GM18909 (cell line): ENCODE measurements at regions not wholly inside any gene's neighbourhood (a gene's known extent, or its start where the extent isn't known, plus 50 kb on each side); places are given as distances from the start of the nearest gene placed in this dataset.

Experiments
- ATAC-seq: cut with Tn5 transposase; IDR thresholded peaks from one replicate; pipeline ENCODE4 v1.9.1; 2021; ENCODE audit warnings: mild to moderate bottlenecking; ENCODE audit not compliant: unreplicated experiment, poor library complexity

DNA sequence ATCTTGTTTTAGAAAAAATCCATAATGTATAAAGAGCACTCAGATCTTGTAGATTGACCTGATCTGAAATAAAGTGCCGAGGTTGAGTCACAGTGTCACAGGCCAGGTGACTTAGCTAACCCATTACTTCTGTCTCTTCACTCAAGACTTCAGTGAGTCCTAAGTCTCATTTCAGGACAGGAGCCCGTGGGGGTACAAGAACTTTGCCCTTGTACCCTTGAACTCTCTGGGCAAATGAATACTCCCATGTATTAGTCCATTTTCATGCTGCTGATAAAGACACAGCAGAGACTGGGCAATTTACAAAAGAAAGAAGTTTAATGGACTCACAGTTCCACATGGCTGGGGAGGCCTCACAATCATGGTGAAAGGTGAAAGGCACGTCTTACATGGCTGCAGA lies 160.2 kb downstream of the ZPLD1 start:
- no peak for ATAC-seq

DNA sequence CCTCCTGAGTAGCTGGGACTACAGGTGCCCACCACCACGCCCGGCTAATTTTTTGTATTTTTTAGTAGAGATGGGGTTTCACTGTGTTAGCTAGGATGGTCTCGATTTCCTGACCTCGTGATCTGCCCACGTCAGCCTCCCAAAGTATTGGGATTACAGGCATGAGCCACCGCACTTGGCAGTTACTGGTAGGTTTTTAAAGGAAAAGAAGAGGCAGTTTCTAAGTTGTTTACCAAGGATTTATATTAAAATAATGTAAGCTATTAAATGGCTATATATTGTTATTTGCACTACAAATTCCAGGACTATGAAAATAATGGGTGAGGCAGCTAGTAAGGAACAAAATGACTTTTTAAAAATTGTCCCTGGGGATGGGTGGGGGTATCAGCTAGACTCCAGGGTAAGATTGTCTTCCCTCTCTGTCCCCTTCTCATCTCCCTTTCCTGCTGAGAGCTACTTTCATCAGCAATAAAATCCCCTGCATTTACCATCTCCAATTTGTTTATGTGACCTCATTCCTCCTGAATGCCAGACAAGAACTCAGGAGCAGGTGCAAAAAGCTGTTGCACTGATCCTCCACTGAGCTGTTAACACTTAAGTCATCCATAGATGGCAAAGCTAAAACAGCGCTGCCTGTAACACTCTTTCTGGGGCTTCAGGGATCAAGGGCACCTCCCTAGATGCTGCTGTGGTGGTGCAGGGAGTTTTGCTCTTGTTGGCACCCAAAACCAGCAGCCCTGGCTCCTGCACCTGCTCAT lies 165.2 kb downstream of the ZPLD1 start:
- ATAC-seq: no peak

DNA sequence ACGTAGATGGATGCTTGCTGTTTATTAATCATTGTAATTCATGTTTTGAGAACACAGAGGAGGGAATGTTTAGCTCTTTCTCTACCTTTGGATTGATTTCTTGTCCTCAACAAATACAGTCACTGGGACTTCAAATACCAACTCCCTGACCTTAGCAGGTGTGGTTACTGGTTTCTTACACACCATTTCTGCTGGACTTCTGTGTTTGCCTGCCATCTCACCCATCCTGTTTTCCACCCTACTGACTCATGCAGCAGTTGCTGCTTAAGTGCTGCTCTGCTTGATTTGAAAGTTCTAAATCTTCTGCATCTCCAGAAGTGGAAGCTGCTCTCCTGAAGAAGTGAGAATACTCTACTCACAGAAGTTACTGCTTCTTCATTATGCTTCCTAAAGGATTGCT lies 170.3 kb downstream of the ZPLD1 start:
- ATAC-seq: no peak

DNA sequence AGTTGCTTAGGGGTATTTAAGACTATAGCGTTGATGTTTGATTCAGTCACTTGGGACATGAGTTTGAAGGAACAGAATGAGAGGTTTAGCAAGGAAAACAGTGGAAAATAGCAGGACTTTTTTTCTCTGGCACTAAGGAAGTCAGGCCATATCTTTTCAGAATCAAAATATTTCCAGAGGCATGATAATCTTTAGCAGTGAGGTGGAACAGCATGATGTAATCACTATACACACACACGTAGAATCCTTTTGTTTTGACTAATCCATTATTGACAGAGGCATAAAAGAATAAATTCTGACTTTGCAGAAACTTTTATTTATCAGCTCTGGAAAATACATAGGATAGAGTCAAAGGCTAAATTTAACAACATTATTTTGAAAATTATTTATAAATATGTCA lies 174.1 kb downstream of the ZPLD1 start:
- no peak for ATAC-seq

DNA sequence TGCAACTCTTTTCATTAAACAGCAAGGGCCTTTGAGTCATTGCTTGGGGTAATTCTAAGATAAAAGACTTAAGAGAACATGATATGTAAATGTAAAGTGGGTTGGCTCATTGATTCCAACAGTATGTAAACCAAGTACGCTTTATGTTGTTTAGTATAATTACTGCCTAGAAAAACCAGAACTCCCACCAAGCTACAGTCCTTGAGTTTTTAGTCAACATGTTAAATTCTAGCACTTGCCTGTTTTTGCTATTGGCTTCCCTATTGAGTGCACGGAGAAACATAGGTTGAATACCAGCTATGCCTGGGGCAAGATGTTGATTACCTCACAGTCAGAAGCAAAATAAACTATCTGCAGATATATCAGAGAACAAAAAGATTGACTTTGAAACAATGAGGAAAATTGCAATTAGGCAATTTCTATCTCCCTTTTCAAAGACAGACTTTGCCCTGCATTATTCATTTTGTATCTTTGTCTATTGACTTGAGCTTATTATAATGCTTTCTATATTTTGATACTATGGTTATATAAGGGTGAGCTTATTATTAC lies 179.3 kb downstream of the ZPLD1 start:
- ATAC-seq: no peak

DNA sequence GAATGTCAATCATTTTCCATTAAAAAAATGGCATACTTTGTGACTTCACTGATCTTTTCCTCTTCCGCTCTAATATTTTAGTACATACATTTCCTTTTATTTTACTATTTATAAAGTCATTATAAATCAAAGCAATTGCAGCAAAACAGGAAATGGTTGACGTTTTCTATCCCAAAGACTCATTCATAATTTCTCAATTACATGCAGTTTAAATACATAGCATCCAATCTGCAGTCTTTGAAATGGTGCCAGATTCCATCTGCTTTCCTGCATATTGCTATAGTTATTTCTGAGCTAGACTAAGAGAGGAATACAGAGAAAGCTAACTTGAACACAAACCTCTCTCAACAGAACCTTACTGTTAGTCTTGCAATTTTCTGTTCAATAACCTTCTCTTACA lies 179.8 kb downstream of the ZPLD1 start:
- no peak for ATAC-seq

DNA sequence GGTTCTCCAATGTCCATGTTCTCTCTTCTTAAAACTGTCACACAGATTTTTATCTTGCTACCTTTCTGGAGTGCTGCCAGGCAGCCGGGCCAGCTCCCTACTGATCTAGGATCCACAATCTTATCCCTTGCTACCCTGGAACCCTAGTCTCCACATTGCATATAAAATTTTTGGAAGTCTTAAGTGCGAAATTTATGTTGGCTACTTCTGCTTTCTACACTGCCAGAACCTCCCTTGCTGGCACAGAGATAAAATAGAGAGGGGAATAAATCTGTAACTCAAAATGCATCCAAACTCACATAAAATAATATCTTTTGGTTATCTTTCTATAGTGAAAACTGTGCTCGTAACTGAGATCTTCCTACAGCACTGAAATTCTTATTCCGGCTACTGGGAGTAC lies 182.6 kb downstream of the ZPLD1 start:
- no peak for ATAC-seq

DNA sequence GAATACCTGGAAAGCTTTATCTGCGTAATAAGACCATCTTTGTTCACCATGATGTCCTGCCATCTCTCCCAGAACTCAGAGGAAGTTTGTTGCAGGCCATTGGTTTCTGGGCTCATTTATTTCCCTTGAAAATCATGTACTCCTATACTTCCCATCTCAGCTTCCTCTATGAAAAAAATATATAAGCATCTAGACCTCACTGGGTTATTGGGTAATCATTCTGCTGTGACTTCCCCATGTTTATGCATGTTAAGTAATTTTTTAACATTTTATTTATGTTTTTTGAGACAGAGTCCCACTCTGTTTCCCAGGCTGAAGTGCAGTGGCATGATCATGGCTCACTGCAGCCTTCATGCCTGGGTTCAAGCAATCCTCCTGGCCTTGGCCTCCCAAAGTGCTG lies 184.5 kb downstream of the ZPLD1 start:
- no peak for ATAC-seq

DNA sequence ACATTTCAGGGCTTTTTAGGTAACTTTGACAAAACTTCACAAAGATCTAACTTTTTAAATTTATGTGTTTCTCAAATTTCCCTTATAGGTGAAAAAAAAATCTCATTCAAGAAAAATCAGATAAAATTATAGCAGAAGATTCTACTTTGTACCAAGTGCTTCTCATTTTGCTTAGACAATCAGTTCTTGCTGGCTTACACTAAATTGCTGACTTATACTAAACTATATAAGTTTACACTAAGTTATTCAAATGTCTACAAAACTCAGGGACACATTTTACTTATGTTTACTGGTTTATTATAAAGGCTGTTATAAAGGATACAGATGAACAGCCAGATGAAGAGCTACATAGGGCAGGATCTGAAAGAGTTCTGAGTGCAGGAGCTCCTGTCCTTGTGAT lies 195.1 kb downstream of the ZPLD1 start:
- ATAC-seq: no peak

DNA sequence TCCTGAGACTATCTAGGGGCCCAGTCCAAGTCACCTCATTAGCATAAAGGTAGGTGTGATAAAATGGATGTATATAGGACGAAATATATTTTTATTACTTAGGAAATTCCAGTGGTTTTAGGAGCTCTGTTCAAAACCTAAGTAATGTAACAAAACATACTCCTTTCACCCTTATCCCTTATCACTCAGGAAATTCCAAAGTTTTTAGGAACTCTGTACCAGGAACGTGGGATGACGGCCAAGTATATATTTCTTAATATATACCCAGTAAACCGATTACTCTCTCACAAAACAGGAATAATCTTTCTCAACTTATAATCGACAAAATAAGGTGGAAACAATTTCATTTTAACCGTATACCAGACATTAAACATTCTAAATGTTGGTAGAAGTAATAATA lies 195.7 kb downstream of the ZPLD1 start:
- no peak for ATAC-seq

DNA sequence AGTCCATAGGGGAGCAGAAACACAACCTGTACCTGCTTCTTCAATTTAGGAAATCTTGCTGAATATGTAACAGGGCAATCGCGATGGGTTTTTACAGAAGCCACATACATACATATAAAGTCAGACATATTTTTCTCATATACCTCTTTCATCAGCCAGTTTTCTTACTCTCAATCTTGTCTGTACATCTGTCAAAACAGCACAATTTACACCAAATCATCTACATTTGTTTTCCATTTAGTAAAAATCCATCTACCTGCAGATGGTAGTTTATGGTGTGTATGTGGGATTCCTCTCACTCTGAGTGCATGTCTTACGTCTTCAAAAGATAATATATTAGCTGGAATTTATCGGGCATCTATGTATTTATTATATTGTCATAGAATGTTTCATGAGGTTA lies 208.7 kb downstream of the ZPLD1 start:
- no peak for ATAC-seq

DNA sequence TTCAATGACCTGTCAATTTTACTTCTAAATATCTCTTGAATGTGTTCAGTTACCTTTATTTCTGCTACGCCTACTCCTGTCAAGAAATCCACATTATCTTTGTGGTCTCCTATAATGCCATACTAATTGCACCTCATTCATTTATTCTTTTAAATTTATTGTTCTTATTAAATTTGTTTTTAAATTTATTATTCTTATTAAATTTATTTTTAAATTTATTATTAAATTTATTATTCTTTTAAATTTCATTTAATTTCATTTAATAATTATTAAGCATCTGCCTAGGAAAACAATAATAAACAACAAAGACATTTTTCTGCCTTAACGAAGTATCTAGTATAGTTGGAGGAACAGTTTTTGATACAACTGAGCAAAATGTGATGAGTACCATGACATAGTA lies 211.7 kb downstream of the ZPLD1 start:
- ATAC-seq: no peak

DNA sequence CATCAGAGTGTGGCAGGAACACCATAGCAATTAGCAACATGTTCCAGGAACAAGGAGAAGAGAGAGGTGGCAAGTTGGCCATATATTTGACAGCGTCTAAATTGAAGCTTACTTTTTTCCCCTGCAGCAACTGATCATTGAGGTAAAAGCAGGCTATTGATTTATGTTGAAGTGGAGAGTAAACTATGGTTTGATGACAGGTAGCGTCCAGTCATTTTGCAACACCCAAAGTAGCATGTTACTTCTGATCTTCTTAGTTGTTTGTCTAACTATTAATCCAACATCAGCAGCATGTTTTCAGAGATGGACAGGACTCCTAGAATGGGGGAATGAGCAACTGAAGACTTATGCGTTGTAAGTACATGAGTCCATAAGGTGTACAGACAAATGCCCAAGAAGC lies 225.8 kb downstream of the ZPLD1 start:
- ATAC-seq: no peak

DNA sequence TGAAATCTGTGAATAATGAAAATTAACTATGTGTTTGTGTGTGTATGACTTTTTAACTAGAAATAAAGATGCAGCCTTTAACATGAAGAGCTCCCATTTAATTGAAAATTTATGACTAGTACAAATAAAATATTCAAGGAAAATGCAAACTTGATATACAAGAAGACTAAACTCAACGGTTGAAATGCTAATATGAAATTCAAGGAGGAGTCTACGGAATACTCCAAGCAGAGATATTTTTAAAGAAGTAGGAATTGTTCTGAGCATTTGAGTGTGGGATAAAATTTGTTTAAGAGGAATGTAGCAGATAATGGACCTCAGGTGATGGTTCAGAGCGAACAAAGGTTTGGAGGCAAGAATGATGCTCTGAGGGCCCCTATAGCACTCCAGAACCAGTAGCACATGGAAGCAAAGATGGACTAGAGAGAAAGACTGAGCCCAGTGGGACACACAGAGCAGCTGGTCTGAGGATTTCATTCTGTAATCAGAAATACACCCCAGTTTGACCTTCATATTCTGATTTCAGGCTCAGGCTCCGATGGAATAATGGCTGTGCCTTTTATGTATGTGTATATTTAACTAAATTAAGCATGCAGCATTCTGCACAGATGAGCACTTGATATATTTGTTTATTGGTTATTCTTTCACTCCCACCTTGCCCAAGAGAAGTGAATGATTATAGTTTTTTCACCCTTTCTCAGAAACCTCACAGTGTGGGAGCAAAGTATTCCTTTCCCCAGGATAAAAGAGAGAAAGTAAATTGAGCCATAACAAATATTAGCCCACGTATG lies 227.1 kb downstream of the ZPLD1 start:
- no peak for ATAC-seq

DNA sequence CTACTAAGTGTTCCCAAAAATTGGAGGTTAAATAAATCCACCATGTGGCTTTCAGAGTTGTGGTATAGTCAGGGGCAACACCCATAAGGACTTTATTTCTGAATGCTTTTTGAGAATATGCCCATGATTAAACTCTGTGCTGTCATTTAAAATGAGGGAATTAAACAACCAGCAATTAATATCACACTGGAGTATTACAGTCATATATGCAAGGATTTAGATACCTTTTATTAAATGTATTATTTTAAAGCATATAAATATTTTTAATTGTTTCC lies 227.6 kb downstream of the ZPLD1 start:
- no peak for ATAC-seq

DNA sequence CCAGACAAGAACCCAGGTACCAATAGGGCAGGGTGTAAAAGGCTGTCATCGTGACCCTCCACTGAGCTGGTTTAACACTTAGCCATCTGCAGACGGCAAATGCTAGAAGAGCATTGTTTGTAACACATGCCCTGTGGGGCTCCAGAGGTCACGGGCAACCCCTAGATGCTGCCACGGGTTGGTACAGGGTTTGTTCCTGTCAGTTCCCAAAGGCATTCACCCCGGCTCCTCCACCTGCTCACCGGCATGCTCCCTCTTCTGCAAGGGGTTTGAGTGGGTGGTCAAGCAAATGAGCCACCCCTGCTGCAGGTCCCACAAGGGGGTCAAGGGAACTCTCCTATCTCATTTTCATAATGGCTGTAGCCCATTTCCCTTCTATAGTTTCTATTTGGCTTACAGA lies 229.3 kb downstream of the ZPLD1 start:
- ATAC-seq: no peak

DNA sequence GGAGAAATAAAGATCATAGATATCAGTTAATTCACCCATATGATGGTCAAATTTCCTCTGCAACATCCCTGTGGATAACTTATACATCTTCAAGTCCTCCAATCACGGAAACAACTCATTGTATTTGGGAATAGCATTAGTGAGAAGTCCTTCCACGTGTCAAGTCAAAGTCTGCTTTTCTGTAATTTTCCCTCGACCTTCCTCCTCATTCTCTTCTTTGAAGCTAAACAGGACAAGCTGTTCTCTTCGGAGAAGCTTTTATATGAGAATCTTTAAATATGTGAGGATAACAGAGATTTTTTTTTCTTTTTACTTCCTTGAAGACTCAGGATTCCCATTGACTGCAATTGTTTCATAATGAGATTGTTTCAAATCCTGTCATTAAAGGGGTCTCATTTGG lies 230.4 kb downstream of the ZPLD1 start:
- ATAC-seq: no peak

DNA sequence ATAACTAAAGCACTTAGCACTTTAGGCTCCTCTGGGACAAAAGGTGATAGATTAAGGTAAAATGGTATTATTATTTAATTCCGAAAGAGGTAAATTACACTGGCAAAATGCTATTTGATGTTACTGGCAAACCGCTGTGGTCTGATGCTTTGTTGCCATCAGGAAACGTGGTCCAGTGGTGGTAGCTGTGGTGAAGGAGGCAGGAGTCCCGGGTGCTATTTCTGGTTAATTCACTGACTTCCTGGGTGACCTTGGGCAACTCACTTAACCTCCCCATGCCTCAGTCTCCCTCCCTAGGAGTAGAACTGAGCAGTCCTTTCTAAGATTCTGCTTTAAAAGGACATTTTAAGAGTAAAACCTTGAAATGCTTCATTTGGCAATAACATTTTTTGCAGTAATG lies 233.4 kb downstream of the ZPLD1 start:
- ATAC-seq: no peak

DNA sequence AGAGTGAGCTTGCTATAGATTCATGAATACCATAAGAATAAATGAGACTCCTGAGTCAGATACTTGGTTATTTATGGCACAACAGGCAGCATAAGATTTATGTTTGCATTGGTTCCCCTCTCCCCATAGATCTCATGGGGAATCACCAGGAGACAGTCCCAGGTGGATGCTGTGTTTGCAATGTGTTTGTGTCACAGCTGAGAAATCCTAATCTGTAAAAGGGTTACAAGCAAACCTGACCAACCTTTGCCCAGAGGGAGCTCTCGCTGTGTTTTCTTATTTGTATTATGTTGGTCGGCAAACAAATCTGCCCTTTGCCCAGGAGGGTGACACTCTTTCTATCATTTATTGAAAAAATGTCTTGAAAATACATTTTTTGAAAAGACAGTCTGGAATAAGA lies 236.2 kb downstream of the ZPLD1 start:
- ATAC-seq: no peak

DNA sequence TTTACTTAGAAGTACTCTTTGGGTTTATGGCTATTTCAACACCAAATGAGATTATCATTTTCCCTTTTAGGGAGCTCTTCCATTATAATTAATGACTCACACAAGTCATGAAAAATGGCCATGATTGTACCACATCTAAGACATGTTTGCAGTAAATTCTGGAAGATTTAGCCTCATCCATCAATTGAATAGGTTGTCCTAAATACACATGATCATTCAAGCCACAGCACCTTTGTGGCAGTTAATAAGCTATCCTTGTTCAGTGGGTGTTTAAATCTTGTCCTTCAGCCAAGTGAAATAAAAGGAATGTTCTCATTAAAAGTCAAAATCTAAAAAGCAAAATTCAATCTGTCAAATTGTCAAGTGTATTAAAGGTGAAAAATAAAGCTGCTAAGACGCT lies 237.5 kb downstream of the ZPLD1 start:
- no peak for ATAC-seq

DNA sequence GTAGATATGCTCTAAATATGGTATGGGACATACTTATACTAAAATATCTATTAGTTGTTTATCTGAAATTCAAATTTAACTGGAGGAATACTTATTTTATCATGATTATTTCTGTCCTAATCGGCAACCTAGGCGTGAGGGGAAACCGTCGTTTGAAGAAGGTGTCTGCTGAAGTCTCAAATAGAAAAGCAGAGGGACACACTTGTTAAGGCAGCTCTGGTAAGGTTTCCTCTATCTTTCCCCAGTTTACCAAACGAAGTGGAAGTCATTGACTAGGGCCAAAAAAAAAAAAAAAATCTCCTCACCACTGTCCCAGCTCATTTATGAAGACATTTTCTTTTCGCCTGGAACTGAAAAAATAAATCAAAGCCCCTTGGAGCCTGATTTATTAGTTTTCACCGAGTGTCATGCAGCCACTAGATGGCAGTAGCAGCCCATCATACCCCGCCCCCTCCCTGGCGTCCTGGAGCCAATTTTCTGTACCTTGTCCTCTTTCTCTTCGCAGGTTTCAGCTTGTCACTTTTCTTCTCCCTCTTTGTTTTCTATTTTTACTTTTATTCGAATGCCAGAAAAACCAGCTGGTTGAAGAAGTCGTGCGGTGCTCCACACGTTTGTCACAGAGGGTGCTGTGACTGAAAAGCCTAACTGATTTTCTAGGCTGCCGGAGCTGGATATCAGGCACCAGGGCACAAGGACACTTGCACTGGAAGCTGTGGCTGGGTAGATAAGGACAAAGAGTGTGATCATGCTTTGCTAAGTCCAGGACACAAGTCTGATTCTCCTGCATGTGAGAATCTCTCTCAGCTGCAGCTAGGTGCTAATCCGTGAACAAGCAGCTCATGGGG lies 238.7 kb downstream of the ZPLD1 start:
- peak; percentile 86 for ATAC-seq
